ENCODE measurements at regions not wholly inside any gene's neighbourhood (a gene's known extent, or its start where the extent isn't known, plus 50 kb on each side); places are given as distances from the start of the nearest gene placed in this dataset.

DNA sequence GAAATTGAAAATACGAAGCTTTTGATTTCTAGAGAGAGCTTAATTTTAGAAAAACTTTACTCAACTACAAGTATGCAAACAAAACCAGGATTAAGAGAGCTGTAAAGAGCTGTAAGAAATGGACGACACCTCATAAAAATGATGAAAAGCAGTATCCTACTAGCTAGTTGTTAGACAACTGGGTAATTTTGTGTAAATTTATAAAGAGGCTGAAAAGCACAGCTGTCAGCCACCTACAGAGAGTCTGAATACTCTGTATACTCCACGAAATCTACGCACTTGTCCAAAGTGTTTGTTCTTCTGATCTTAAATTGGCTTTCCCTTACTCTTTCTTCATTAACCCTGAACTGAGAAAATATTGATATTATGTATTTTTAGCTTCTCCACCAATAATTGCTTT is 808.4 kb upstream of the EPHA7 start:
- DNase-seq (no peak), ATAC-seq (ENCODE audit: low read depth) (no peak)
- H3K27me3 Mint-ChIP-seq, result no peaks in the 10 kb centered on the region
- WGBS (ENCODE audit: insufficient coverage), result no CpG with 5 or more reads among the region's 4 CpGs
- H3K9me3 Mint-ChIP-seq (ENCODE audit: insufficient read depth), result peaks cover under 1% of the 10 kb centered on the region
- Histone ChIP-seq H3K36me3 (replicated peaks in 1 of 2; ENCODE audit: control extremely low read depth in 1 of 2, control insufficient read depth in 1 of 2, extremely low read depth in 1 of 2, insufficient read depth in 2 of 2, low read length in 1 of 2) (no peaks in the 10 kb centered on the region), H3K4me2 (replicated peaks; ENCODE audit: low read depth, low read length, poor library complexity, severe bottlenecking) (no peak overlapping the region), H2AFZ (ENCODE audit: insufficient read depth, low read depth, low read length, poor library complexity, severe bottlenecking) (no peak overlapping the region), H3K9ac (ENCODE audit: low read length) (no peak overlapping the region), H4K20me1 (ENCODE audit: control insufficient read depth, insufficient read depth, low read length, poor library complexity, severe bottlenecking) (no peaks in the 10 kb centered on the region), H3K4me1 (ENCODE audit: control insufficient read depth in 2 of 2, insufficient read depth in 2 of 2, low read length in 2 of 2) (no peaks in the 10 kb centered on the region), H3K4me3 (ENCODE audit: control extremely low read depth in 1 of 5, extremely low read depth in 1 of 5, insufficient read depth in 1 of 5, low read depth in 2 of 5, low read length in 4 of 5) (no peak overlapping the region), H3K27ac (ENCODE audit: low read length in 2 of 2) (no peak overlapping the region), H3K9me3 (ENCODE audit: control extremely low read depth in 1 of 3, control insufficient read depth in 2 of 3, insufficient read depth in 1 of 3, low read length in 2 of 3) (no peaks in the 10 kb centered on the region), H3K79me2 (ENCODE audit: control insufficient read depth, insufficient read depth, low read length) (no peaks in the 10 kb centered on the region), H3K27me3 (replicated peaks in 1 of 4; ENCODE audit: control extremely low read depth in 1 of 4, control insufficient read depth in 3 of 4, insufficient read depth in 4 of 4, low read length in 3 of 4) (no peaks in the 10 kb centered on the region)
- H3K27ac Mint-ChIP-seq, result no peak overlapping the region
- intact Hi-C loops (cut with micrococcal nuclease), result no loop called here
- no peak for TF ChIP-seq EZH2 (IDR thresholded peaks at IDR 0.05; ENCODE audit: borderline replicate concordance, insufficient read depth, low read depth, low read length, poor library complexity, severe bottlenecking)
- TF ChIP-seq, protein P1, sequence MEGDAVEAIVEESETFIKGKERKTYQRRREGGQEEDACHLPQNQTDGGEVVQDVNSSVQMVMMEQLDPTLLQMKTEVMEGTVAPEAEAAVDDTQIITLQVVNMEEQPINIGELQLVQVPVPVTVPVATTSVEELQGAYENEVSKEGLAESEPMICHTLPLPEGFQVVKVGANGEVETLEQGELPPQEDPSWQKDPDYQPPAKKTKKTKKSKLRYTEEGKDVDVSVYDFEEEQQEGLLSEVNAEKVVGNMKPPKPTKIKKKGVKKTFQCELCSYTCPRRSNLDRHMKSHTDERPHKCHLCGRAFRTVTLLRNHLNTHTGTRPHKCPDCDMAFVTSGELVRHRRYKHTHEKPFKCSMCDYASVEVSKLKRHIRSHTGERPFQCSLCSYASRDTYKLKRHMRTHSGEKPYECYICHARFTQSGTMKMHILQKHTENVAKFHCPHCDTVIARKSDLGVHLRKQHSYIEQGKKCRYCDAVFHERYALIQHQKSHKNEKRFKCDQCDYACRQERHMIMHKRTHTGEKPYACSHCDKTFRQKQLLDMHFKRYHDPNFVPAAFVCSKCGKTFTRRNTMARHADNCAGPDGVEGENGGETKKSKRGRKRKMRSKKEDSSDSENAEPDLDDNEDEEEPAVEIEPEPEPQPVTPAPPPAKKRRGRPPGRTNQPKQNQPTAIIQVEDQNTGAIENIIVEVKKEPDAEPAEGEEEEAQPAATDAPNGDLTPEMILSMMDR (IDR thresholded peaks at IDR 0.05), result no peak
- H3K4me3 Mint-ChIP-seq, result no peak overlapping the region
- POLR2A ChIA-PET, result no interaction called here
- CTCF ChIA-PET, result no interaction called here
- H3K4me1 Mint-ChIP-seq, result no peaks in the 10 kb centered on the region

DNA sequence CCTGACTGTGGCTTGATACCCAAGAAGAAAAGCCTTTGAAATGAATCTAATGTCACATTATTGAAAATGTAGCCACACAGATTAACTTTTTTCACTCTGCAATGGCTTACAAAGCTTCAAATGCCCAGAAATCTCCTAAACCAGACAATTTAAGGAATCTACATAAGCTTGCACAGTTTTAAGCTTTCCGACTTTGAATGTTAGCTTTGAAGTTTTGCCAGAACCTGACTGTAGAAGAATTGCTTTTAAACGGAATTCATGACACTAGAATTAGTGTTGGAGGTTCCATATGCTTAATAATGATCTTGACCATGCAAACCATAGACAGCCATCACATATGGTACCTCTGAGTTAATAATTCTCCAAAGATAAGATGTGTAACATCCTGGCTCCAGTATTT is 798.5 kb upstream of the EPHA7 start:
- ATAC-seq (ENCODE audit: low read depth), result no peak
- POLR2A ChIA-PET, result no interaction called here
- H3K27me3 ChIP-seq (replicated peaks in 1 of 4; ENCODE audit: control extremely low read depth in 1 of 4, control insufficient read depth in 3 of 4, insufficient read depth in 4 of 4, low read length in 3 of 4), result no peaks in the 10 kb centered on the region

More for the DNA sequence above, 798.5 kb upstream of the EPHA7 start:
- no peaks in the 10 kb centered on the region for H3K4me1 Mint-ChIP-seq
- CTCF ChIA-PET, result no interaction called here
- H3K27me3 Mint-ChIP-seq, result no peaks in the 10 kb centered on the region
- Histone ChIP-seq H3K36me3 (replicated peaks in 1 of 2; ENCODE audit: control extremely low read depth in 1 of 2, control insufficient read depth in 1 of 2, extremely low read depth in 1 of 2, insufficient read depth in 2 of 2, low read length in 1 of 2) (no peaks in the 10 kb centered on the region), H3K4me2 (replicated peaks; ENCODE audit: low read depth, low read length, poor library complexity, severe bottlenecking) (no peak overlapping the region), H3K9me3 (ENCODE audit: control extremely low read depth in 1 of 3, control insufficient read depth in 2 of 3, insufficient read depth in 1 of 3, low read length in 2 of 3) (no peaks in the 10 kb centered on the region), H3K4me3 (ENCODE audit: control extremely low read depth in 1 of 5, extremely low read depth in 1 of 5, insufficient read depth in 1 of 5, low read depth in 2 of 5, low read length in 4 of 5) (no peak overlapping the region), H2AFZ (ENCODE audit: insufficient read depth, low read depth, low read length, poor library complexity, severe bottlenecking) (no peak overlapping the region), H3K4me1 (ENCODE audit: control insufficient read depth in 2 of 2, insufficient read depth in 2 of 2, low read length in 2 of 2) (no peaks in the 10 kb centered on the region), H4K20me1 (ENCODE audit: control insufficient read depth, insufficient read depth, low read length, poor library complexity, severe bottlenecking) (no peaks in the 10 kb centered on the region), H3K9ac (ENCODE audit: low read length) (no peak overlapping the region), H3K79me2 (ENCODE audit: control insufficient read depth, insufficient read depth, low read length) (no peaks in the 10 kb centered on the region), H3K27ac (ENCODE audit: low read length in 2 of 2) (no peak overlapping the region)
- H3K4me3 Mint-ChIP-seq, result no peak overlapping the region
- peaks cover 6% of the 10 kb centered on the region for H3K9me3 Mint-ChIP-seq (ENCODE audit: insufficient read depth)
- WGBS (ENCODE audit: insufficient coverage), result no CpG with 5 or more reads among the region's 2 CpGs
- H3K27ac Mint-ChIP-seq, result no peak overlapping the region
- TF ChIP-seq, protein P1 (IDR thresholded peaks at IDR 0.05), result no peak
- no peak for TF ChIP-seq EZH2 (IDR thresholded peaks at IDR 0.05; ENCODE audit: borderline replicate concordance, insufficient read depth, low read depth, low read length, poor library complexity, severe bottlenecking)
- no peak for DNase-seq
- intact Hi-C loops (cut with micrococcal nuclease), result no loop called here

Data from B cell (primary cell).